Sciatic nerve (tissue), 2 donors: ENCODE measurements at regions not wholly inside any gene's neighbourhood (a gene's known extent, or its start where the extent isn't known, plus 50 kb on each side); places are given as distances from the start of the nearest gene placed in this dataset.
"Not testable (repeated sequence)": the region's sequence is repeated elsewhere in the genome, so short reads cannot be mapped to it uniquely, and the experiment has no call there.

ENCODE experiments used
- ATAC-seq: fragments of 200-7000 bp; cut with Tn5 transposase; one replicate; pipeline ENCODE4 v1.9.1; 2020; ENCODE audit warnings: mild to moderate bottlenecking, moderate library complexity
- DNase-seq: peaks from one replicate; pipeline ENCODE4 v3.0.0-alpha.2; 2020; ENCODE audit warnings: low spot score
- intact Hi-C: fragments of 100-400 bp; cut with DNase I; formaldehyde crosslinking; loops from one replicate; pipeline ENCODE4 v1.14.2; 2022
- donor health status: DM: no; HTN: no; CAD: no.
- donor health status: DM: no; HTN: no; CAD: no.

- no peak for ATAC-seq
- intact Hi-C loops, result no loop called here
- no peak for DNase-seq
These were observed 209.1 kb downstream of the MAF start for GRCh38 chr16:79391395-79391794.

GRCh38 chr16:79390481-79391051, 210.0 kb downstream of the MAF start:
- DNase-seq (no peak), ATAC-seq (no peak)
- intact Hi-C loops, result no loop called here

GRCh38 chr16:79388396-79388795, 212.1 kb downstream of the MAF start:
- intact Hi-C loops, result no loop called here
- ATAC-seq (no peak), DNase-seq (no peak)

GRCh38 chr16:79386299-79386698, 214.2 kb downstream of the MAF start:
- ATAC-seq (no peak), DNase-seq (no peak)
- intact Hi-C loops, result no loop called here

- ATAC-seq (peak; percentile 86), DNase-seq (no peak)
- intact Hi-C loops, result no loop called here
These were observed 218.9 kb downstream of the MAF start for GRCh38 chr16:79381603-79382042.

GRCh38 chr16:79380995-79381602, 219.4 kb downstream of the MAF start:
- DNase-seq, result no peak
- intact Hi-C loops, result no loop called here
- peak; percentile 17 for ATAC-seq

- DNase-seq, result no peak
- intact Hi-C loops, result no loop called here
These were observed 221.4 kb downstream of the MAF start for GRCh38 chr16:79379095-79379494.

GRCh38 chr16:79377082-79377481, 223.5 kb downstream of the MAF start:
- ATAC-seq, intact Hi-C loops, DNase-seq: not testable (repeated sequence)

More at GRCh38 chr16:79379095-79379494, 221.4 kb downstream of the MAF start:
- ATAC-seq, result no peak

GRCh38 chr16:79375351-79375750, 225.2 kb downstream of the MAF start:
- ATAC-seq (no peak), DNase-seq (no peak)
- intact Hi-C loops, result no loop called here

GRCh38 chr16:79372503-79373184, 227.9 kb downstream of the MAF start:
- no peak for DNase-seq
- intact Hi-C loops, result no loop called here
- peak; percentile 77 for ATAC-seq

- ATAC-seq, result no peak
- intact Hi-C loops, result no loop called here
- DNase-seq, result no peak
These were observed 229.8 kb downstream of the MAF start for GRCh38 chr16:79370736-79371135.

GRCh38 chr16:79369796-79370195, 230.7 kb downstream of the MAF start:
- intact Hi-C loops, result no loop called here
- DNase-seq (no peak), ATAC-seq (no peak)

GRCh38 chr16:79367822-79368221, 232.7 kb downstream of the MAF start:
- DNase-seq (no peak), ATAC-seq (no peak)
- intact Hi-C loops, result no loop called here

- ATAC-seq, result no peak
- intact Hi-C loops, result no loop called here
- DNase-seq, result no peak
These were observed 233.9 kb downstream of the MAF start for GRCh38 chr16:79366635-79367034.

GRCh38 chr16:79365702-79366101, 234.8 kb downstream of the MAF start:
- DNase-seq, result no peak
- intact Hi-C loops, result no loop called here

GRCh38 chr16:79363484-79363883, 237.1 kb downstream of the MAF start:
- DNase-seq, result no peak
- intact Hi-C loops, result no loop called here
- no peak for ATAC-seq

More at GRCh38 chr16:79365702-79366101, 234.8 kb downstream of the MAF start:
- peak; percentile 69 for ATAC-seq

- DNase-seq (no peak), ATAC-seq (no peak)
- intact Hi-C loops, result no loop called here
These were observed 237.5 kb downstream of the MAF start for GRCh38 chr16:79363035-79363434.

- DNase-seq (no peak), ATAC-seq (no peak)
- intact Hi-C loops, result no loop called here
These were observed 238.1 kb downstream of the MAF start for GRCh38 chr16:79362300-79362970.

- intact Hi-C loops, result no loop called here
- no peak for DNase-seq
- no peak for ATAC-seq
These were observed 239.3 kb downstream of the MAF start for GRCh38 chr16:79361132-79361751.

- intact Hi-C loops, result no loop called here
- ATAC-seq, result no peak
- DNase-seq, result no peak
These were observed 240.3 kb downstream of the MAF start for GRCh38 chr16:79360267-79360666.
